NOMO-1 (cell line): ENCODE measurements at regions not wholly inside any gene's neighbourhood (a gene's known extent, or its start where the extent isn't known, plus 50 kb on each side); places are given as distances from the start of the nearest gene placed in this dataset.
"Not testable (repeated sequence)": the region's sequence is repeated elsewhere in the genome, so short reads cannot be mapped to it uniquely, and the experiment has no call there.

Experiments
- DNase-seq, 2 experiments: peaks; one replicate each; lab custom pipeline; 2025; ENCODE audit not compliant: unreplicated experiment in 2 of 2; lab: John Stamatoyannopoulos, UW

DNA sequence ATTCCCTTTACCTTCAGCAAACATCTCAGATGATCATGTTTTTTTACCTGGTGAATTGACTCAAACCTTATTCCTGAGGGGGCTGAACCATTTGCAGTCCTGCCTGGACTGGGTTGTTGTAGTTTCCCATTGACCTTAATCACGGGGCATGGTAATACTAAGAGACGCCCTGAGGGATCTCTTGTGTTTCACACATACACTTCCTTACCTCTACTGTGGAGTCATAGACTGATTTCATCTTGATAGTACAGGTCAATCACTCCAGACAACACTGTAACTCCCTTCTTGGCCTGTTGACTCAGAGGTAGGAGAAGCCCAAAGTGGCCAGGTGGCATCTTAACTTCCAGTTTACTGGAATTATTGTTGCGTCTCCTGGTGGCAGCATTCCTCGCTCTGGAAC is 1064.0 kb upstream of the PCDH10 start:
- no peak for DNase-seq

GRCh38 chr4:132094017-132094416 is 1055.1 kb upstream of the PCDH10 start:
- no peak for DNase-seq

DNA sequence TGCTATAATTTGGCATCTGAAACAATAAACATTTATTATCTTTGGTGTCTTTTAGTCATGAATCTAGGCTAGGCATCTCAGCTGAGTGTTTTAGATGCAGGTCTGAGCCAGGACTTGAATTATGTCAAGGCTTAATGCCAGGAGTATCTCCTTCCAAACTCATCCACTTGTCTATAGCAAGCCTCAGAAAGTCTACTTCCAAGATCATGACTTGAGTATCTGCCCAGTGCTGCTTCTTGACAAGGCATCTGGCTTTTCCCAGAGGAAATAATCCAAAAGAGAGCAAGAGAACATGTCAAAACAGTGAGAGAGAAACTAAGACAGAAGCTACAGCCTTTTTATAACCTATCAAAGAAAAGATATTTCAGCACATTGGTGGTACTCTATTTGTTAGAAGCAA is 1052.1 kb upstream of the PCDH10 start:
- DNase-seq: no peak

DNA sequence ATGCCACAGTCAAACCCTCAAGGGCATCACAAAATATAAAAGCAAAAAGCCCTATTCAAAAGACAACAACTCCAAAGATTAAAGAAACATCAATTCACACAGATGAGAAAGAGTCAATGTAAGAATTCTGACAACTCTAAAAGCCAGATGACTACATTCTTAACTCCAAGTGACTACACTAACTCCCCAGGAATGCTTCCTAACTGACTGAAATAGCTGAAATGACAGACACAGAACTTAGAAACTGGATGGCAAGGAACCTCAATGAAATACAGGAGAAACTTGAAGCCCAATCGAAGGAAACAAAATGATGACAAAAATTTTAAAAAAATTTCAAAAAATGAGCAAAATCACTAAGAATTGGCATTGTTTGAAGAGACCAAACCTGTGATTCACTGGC is 1047.6 kb upstream of the PCDH10 start:
- DNase-seq: no peak

DNA sequence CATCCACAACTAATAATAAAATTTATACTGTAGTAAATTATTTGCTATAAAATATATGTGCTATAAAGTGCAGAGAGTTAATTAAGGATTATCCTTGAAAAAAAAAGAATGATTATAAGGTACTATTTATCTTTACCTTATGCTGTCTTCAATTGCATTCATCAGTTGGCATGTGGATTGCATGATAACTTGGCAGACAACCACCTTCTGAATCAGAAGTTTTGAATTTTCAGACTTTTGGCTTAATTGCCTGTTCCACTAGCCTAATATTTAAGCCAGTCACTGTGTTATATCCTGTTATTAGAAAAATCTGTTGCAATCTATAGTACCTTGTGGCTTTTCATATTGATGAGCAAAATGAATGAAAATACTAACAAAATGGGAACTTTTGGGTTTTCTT is 1040.3 kb upstream of the PCDH10 start:
- no peak for DNase-seq

- no peak for DNase-seq
Observed at GRCh38 chr4:132114885-132115284, 1034.2 kb upstream of the PCDH10 start.

DNA sequence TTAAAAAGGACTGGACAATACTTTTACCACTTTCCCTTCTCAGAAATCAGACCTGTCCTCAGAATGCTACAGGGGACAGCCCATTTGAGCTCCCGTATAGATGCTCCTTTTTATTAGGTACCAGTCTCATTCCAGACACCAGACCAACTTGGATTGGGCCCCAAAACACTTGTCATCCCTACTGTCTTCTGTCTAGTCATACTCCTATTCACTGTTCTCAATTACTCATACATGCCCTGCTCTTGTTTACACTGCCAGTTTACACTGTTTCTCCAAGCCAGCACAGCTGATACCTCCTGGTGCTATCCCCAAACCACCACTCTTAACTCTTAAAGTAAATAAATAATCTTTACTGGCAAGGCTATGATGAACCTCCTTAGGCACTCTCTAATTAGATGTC is 1026.4 kb upstream of the PCDH10 start:
- DNase-seq: not testable (repeated sequence)

- DNase-seq: no peak
Observed at GRCh38 chr4:132123870-132124623, 1025.0 kb upstream of the PCDH10 start.

DNA sequence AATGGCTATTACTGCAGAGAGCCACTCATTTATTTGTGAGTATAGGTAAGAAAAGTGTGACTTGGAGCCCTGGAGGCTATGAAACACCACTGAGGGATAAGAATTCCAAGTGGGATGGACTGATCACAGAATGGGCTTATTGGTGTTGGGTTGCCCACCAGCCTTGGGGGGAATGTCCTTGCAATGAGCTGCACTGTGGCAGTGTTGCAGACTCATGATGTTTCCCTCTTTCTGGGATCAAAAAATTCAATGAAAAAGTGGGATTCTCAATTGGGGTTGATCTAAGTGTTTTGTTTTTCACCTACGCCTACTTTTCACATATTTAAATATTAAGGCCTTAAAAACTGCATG is 1024.5 kb upstream of the PCDH10 start:
- DNase-seq: no peak

GRCh38 chr4:132125131-132125530 is 1024.0 kb upstream of the PCDH10 start:
- DNase-seq: no peak

GRCh38 chr4:132132433-132132832 is 1016.7 kb upstream of the PCDH10 start:
- DNase-seq: no peak

GRCh38 chr4:132169660-132170059 is 979.4 kb upstream of the PCDH10 start:
- no peak for DNase-seq

DNA sequence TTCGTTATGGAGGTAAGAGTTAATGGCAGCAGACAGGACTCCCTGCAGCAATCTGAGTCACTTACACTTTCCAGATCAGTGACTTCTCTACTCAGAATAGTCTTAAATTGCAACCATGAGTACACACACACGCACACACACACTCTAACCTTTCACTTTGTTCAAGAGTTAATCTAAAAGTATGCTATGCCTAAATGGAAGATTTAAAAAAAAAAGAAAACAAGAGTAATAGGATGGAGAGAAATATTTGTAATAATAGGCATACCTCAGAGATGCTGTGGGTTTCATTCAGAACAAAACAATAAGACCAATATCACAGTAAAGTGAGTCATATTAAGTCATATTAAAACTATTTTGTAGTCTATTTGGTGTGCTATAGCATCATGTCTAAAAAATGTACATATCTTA is 969.1 kb upstream of the PCDH10 start:
- DNase-seq: no peak

GRCh38 chr4:132195176-132195575 is 953.9 kb upstream of the PCDH10 start:
- DNase-seq: no peak

DNA sequence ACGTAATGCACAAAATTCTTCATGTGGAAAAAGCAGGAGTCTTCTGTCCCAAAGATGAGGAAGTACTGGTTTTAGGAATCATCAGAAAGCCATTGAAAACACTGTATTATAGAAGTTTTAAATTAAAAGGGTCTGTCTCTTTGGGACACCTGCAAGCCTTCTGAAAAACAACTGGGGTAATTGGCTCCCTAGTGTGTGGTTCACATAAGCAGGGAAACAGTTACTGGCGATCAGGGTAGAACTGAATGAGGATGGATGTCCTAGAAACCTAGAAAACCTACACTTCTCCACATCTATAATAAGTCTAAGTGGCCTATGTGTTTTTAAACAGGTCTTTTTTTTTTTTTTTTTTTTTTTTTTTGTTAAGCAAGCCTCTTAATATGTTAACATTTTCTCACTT is 945.5 kb upstream of the PCDH10 start:
- DNase-seq: no peak

DNA sequence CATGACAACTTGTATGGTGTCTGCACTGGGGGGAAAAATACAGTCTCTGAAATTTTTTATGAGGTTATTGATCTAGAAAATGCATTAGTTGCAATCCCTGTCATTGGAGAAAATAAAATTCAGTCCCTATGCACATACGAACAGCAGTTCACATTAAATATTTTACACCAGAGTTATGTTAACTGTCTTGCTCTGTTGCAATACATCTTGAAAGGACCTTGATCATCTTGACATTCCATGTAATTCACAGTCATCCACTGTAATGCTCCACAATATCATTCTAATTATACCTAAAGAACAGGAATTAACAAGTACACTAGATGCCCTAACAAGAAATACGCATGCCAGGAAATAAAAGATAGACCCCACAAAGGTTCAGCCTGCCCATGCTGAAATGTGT is 934.6 kb upstream of the PCDH10 start:
- DNase-seq: no peak

GRCh38 chr4:132218406-132218805 is 930.7 kb upstream of the PCDH10 start:
- DNase-seq: no peak

DNA sequence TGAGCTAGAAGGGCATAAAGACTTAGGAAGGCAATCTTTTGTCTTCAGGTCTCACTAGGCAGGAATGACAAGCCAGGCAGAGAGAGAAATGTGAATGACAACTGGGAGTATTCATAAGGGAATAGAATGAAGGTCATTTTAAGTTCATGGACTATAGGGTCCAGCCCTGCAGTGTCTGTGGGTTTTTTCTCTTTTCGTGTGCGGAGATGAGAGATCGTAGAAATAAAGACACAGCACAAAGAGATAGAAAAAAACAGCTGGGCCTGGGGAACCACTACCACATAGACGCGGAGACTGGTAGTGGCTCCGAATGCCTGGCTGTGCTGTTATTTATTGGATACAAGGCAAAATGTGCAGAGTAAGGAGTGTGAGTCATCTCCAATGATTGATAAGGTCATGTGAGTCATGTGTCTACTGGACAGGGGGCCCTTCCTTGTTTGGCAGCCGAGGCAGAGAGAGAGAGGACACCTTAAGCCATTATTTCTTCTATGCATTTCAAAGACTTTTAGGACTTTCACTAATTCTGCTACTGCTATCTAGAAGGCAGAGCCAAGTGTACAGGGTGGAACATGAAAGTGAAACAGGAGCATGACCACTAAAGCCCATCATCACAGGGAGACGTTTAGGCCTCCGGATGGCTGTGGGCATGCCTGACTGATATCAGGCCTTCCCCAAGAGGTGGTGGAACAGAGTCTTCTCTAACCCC is 921.8 kb upstream of the PCDH10 start:
- no peak for DNase-seq

- DNase-seq: not testable (repeated sequence)
Observed at GRCh38 chr4:132227857-132228165, 921.3 kb upstream of the PCDH10 start.

- DNase-seq: no peak
Observed at GRCh38 chr4:132228676-132229075, 920.4 kb upstream of the PCDH10 start.

GRCh38 chr4:132230025-132230424 is 919.1 kb upstream of the PCDH10 start:
- DNase-seq: no peak

DNA sequence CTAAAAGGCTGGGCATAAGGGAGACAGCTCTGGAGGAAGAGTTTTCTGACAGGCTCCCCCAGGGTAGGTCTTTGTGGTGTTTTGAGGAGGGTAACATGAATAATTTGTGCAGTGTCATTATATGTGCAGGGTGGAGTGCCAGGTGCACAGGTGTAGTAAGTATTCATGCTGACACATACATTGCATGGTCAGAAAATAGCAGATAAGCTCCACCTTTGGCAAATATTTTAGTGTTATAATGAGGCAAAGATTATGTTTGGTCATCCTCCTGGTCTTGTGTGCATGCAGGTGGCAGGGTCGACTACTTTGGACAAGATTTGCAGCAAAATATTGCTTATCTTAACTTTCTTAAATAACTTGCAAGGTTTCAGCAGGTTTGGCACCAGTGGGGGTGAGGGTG is 910.4 kb upstream of the PCDH10 start:
- no peak for DNase-seq

- no peak for DNase-seq
Observed at GRCh38 chr4:132240081-132240480, 909.0 kb upstream of the PCDH10 start.
